ENCODE measurements at regions not wholly inside any gene's neighbourhood (a gene's known extent, or its start where the extent isn't known, plus 50 kb on each side); places are given as distances from the start of the nearest gene placed in this dataset.

DNA sequence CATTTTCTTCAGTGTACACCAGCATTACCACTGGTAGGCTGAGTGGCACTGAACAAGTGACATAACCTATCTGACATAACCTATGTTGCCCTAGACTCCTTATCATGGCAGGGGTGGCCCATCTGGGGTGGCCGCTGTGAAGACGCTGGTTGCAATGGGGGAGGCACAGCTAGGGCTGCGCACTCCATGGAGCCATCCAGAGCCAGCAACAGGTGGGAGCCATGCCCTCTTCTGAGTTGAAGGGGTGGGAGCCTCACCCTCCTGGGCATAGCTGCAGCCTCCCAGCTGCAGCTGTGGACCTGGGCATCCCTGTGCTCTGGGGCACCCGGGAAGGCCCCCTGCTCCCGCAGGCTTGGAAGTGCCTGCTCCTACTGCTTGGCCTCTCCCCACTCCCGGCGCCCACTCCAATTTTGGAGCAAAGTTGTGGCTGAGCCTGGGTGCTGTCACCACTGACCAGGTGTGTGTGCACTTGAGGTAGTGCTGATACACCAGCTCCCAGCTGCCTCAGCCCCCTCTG is 52.4 kb upstream of the NTPCR start:
- no peaks in the 10 kb centered on the region for H3K27me3 ChIP-seq (ENCODE audit: control insufficient read depth in 2 of 2, insufficient read depth in 2 of 2, low read length in 2 of 2)
- H3K9me3 ChIP-seq (replicated peaks in 1 of 2; ENCODE audit: control insufficient read depth in 1 of 2, insufficient read depth in 1 of 2, low read length in 2 of 2) = peaks cover 0 to 6% of the 10 kb centered on the region in 2 donors
- H3K36me3 ChIP-seq (replicated peaks in 1 of 2; ENCODE audit: control insufficient read depth in 1 of 2, insufficient read depth in 2 of 2, low read length in 2 of 2) = no peaks in the 10 kb centered on the region
- no peaks in the 10 kb centered on the region for H3K4me1 Mint-ChIP-seq
- H2AFZ ChIP-seq (ENCODE audit: insufficient read depth, low read depth, low read length, poor library complexity, severe bottlenecking) = no peak overlapping the region
- H3K27ac ChIP-seq (ENCODE audit: low read depth in 1 of 2, low read length in 2 of 2) = no peak overlapping the region
- TF ChIP-seq, protein P1, sequence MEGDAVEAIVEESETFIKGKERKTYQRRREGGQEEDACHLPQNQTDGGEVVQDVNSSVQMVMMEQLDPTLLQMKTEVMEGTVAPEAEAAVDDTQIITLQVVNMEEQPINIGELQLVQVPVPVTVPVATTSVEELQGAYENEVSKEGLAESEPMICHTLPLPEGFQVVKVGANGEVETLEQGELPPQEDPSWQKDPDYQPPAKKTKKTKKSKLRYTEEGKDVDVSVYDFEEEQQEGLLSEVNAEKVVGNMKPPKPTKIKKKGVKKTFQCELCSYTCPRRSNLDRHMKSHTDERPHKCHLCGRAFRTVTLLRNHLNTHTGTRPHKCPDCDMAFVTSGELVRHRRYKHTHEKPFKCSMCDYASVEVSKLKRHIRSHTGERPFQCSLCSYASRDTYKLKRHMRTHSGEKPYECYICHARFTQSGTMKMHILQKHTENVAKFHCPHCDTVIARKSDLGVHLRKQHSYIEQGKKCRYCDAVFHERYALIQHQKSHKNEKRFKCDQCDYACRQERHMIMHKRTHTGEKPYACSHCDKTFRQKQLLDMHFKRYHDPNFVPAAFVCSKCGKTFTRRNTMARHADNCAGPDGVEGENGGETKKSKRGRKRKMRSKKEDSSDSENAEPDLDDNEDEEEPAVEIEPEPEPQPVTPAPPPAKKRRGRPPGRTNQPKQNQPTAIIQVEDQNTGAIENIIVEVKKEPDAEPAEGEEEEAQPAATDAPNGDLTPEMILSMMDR (IDR thresholded peaks at IDR 0.05) = no peak
- intact Hi-C loops (cut with micrococcal nuclease) = no loop called here
- DNase-seq = no peak
- no peak overlapping the region for H3K4me3 Mint-ChIP-seq
- H3K36me3 Mint-ChIP-seq = no peaks in the 10 kb centered on the region
- H3K4me2 ChIP-seq (replicated peaks; ENCODE audit: extremely low read depth, low read length, poor library complexity, severe bottlenecking) = no peak overlapping the region
- no peaks in the 10 kb centered on the region for H3K4me1 ChIP-seq (ENCODE audit: control insufficient read depth in 1 of 2, insufficient read depth in 2 of 2, low read length in 2 of 2)
- no peaks in the 10 kb centered on the region for H4K20me1 ChIP-seq (ENCODE audit: insufficient read depth, low read length)
- no peak overlapping the region for H3K4me3 ChIP-seq (replicated peaks in 1 of 3; ENCODE audit: low read depth in 2 of 3, low read length in 3 of 3)
- no peak overlapping the region for H3K9ac ChIP-seq (ENCODE audit: insufficient read depth, low read length, poor library complexity, severe bottlenecking)
- peaks cover 0 to 14% (median 0%) of the 10 kb centered on the region in 7 donors for H3K9me3 Mint-ChIP-seq
- WGBS (ENCODE audit: insufficient coverage) = 100% methylated on average over 5 of the region's 7 CpGs
- no peaks in the 10 kb centered on the region for H3K27me3 Mint-ChIP-seq (ENCODE audit: low read depth in 3 of 3)
- H3K27ac Mint-ChIP-seq = no peak overlapping the region
- no peaks in the 10 kb centered on the region for H3K79me2 ChIP-seq (ENCODE audit: insufficient read depth, low read length)

DNA sequence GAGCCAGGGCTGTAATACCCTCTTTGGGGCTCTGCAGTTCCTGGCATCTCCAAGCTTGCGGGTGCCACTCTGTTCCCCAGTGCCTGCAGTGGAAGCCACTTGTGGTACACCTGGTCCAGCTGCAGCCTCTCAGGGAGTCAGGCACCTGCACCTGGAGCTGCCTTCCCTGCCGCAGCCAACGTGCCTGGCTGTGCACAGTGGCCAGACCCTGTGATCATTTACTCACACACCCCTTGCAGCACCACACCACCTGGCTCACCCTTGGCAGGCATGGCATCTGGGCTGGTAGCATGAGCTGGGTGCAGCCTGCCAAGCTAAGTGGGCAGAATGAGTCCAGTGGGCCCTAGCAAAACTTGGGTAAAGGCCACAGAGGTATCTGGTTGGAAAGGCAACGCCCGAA is 51.1 kb upstream of the NTPCR start:
- Mint-ChIP-seq H3K9me3 (peaks cover 0 to 10% (median 0%) of the 10 kb centered on the region in 7 donors), H3K4me3 (no peak overlapping the region), H3K27me3 (ENCODE audit: low read depth in 3 of 3) (no peaks in the 10 kb centered on the region), H3K27ac (no peak overlapping the region), H3K36me3 (no peaks in the 10 kb centered on the region), H3K4me1 (no peaks in the 10 kb centered on the region)
- intact Hi-C loops (cut with micrococcal nuclease) = no loop called here
- Histone ChIP-seq H3K4me1 (ENCODE audit: control insufficient read depth in 1 of 2, insufficient read depth in 2 of 2, low read length in 2 of 2) (no peaks in the 10 kb centered on the region), H4K20me1 (ENCODE audit: insufficient read depth, low read length) (no peaks in the 10 kb centered on the region), H3K4me2 (replicated peaks; ENCODE audit: extremely low read depth, low read length, poor library complexity, severe bottlenecking) (no peak overlapping the region), H3K9ac (ENCODE audit: insufficient read depth, low read length, poor library complexity, severe bottlenecking) (no peak overlapping the region), H3K27me3 (ENCODE audit: control insufficient read depth in 2 of 2, insufficient read depth in 2 of 2, low read length in 2 of 2) (no peaks in the 10 kb centered on the region), H2AFZ (ENCODE audit: insufficient read depth, low read depth, low read length, poor library complexity, severe bottlenecking) (no peak overlapping the region), H3K9me3 (replicated peaks in 1 of 2; ENCODE audit: control insufficient read depth in 1 of 2, insufficient read depth in 1 of 2, low read length in 2 of 2) (peaks cover 0 to 4% of the 10 kb centered on the region in 2 donors), H3K4me3 (replicated peaks in 1 of 3; ENCODE audit: low read depth in 2 of 3, low read length in 3 of 3) (no peak overlapping the region), H3K79me2 (ENCODE audit: insufficient read depth, low read length) (no peaks in the 10 kb centered on the region), H3K36me3 (replicated peaks in 1 of 2; ENCODE audit: control insufficient read depth in 1 of 2, insufficient read depth in 2 of 2, low read length in 2 of 2) (no peaks in the 10 kb centered on the region), H3K27ac (ENCODE audit: low read depth in 1 of 2, low read length in 2 of 2) (no peak overlapping the region)
- WGBS (ENCODE audit: insufficient coverage) = 88% methylated on average over 5 of the region's 5 CpGs
- TF ChIP-seq, protein P1 (IDR thresholded peaks at IDR 0.05) = no peak
- DNase-seq = no peak

All from CD14-positive monocyte (primary cell).